ENCODE measurements at regions not wholly inside any gene's neighbourhood (a gene's known extent, or its start where the extent isn't known, plus 50 kb on each side); places are given as distances from the start of the nearest gene placed in this dataset.
"Not testable (repeated sequence)": the region's sequence is repeated elsewhere in the genome, so short reads cannot be mapped to it uniquely, and the experiment has no call there.

DNA sequence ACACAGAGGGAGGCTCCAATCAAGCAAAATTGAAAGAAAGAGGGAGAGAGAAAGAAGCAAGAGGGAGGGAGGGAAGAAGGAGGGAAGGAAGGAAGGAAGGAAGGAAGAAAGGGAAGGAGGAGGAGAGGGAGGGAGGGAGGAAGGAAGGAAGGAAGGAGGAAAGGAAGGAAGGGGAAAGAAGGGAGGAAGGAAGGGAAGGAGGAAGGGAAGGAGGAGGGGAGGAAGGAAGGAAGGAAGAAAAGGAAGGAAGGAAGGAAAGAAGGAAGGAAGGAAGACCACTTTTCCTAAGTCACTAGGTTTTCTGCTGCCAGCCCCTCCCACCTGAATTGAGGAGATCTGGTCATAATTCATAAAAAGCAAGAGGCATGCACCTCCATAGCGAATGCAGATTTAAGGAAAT is 287.0 kb downstream of the SP3 start:
- no peak for DNase-seq

DNA sequence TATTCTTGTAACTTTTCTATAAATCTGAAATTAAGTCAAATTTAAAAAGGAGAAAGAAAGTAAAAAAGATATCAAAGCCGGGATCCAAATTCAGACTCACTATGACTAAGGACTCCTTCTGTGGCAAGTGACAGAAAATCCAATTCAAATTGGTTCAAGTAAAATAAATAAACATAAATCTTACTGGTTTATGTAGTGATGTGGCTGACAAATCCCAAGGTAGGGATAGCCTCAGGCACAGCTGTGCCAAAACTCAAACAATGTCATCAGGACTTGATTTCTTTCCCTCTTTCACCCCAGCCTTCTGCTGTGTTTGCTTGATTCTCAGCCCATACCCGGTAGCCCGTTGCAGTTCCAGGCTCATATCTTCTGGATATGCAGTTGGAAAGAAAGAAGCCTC is 284.6 kb downstream of the SP3 start:
- DNase-seq, result no peak

GRCh38 chr2:173681881-173682650 is 283.1 kb downstream of the SP3 start:
- DNase-seq, result no peak

DNA sequence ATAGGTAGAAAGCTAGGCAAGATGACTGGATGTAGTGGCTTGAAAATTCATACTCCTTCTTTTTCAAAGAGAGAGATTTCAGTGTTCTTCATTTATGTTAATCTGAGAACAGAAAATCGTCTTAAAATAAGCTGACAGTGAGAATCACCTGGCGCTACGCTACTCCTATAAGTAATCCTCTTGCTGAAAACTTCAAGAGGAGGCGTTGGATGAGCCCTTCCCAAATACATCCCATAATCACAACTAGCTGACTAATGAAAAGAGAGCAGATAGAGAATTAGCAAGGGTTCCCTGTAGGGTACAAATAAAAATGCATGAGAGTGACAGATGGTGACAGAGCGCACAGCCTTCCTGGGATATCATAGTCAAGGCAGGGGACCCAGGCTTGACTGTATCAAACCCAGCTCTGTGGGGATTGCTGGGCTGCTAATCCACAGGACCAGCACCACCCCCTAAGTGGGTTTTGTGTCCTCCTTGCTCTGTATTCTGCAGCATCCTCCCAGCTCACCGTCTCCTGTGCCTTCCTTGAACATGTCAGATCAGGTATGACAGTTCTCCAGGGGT is 280.2 kb downstream of the SP3 start:
- DNase-seq, result no peak

DNA sequence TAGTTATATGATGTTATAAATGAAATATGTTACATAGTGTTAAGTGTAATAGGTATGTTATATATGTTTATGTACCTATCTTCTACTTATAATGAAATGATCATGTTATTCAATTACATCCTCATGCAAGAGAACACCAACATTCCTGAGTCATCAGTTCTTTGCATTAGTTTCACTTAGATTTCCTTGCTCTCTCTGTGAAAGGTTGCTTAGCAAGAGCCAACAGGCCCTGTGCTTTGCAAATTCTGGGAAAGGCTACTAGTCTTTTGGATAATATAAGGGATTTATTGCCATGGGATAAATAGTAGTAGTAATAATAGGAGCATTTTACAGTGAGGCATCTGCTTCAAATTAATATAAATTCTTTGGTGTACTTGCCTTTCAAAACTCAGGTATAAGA is 274.8 kb downstream of the SP3 start:
- DNase-seq, result no peak

GRCh38 chr2:173692068-173692467 is 273.1 kb downstream of the SP3 start:
- no peak for DNase-seq

GRCh38 chr2:173693044-173693589 is 272.1 kb downstream of the SP3 start:
- DNase-seq, result no peak

- DNase-seq, result no peak
These were observed 268.9 kb downstream of the SP3 start for GRCh38 chr2:173696274-173696673.

DNA sequence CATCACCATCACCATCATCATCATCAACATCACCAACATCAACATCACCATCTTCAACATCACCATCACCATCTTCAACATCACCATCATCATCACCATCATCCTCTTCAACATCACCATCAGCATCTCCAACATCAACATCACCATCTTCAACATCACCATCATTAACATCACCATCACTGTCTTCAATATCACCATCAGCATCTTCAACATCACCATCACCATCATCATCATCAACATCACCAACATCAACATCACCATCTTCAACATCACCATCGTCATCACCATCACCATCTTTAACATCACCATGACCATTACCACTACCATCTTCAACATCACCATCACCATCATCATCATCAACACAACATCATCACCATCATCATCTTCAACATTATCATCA is 267.2 kb downstream of the SP3 start:
- DNase-seq, result no peak

- DNase-seq, result no peak
These were observed 259.5 kb downstream of the SP3 start for GRCh38 chr2:173705656-173706055.

DNA sequence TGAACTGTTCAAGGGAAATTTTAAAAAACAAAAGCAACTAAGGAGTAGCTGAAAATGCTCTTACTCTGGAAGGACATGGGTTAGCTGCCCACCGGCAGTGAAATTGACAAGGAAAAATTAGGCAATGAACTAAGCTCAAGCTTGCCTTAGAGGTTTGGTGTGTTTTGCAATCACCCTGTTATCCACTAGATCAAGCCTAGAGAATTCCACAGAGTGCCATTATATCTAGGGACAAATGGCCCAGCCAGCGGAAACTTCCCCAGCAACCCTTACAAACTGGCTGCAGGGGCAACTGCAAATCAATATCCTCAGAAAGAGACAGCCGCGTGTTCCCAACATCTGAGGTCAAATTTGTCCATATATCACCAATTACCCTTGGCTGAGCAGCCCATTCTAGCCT is 258.2 kb downstream of the SP3 start:
- no peak for DNase-seq

- no peak for DNase-seq
These were observed 256.4 kb downstream of the SP3 start for GRCh38 chr2:173708806-173709205.

DNA sequence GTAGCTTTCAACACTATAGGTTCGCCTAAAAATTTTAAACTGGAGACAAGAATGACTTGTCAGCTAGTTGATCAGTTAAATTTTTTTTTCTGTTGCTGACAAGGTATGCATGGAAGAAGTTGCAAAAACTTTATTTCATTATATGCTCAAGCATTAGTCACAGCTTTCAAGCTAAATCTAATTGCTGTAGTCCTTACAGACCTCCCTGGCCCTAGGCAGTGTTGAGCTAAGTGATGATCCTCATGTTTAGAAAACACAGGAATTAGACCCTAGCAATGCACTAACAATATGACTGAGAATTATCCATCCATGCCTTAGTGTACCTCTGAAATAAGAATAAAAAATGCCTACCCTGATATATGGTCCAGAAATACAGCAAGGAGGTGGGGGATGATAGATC is 253.4 kb downstream of the SP3 start:
- no peak for DNase-seq

GRCh38 chr2:173713904-173714555 is 251.1 kb downstream of the SP3 start:
- DNase-seq, result no peak

DNA sequence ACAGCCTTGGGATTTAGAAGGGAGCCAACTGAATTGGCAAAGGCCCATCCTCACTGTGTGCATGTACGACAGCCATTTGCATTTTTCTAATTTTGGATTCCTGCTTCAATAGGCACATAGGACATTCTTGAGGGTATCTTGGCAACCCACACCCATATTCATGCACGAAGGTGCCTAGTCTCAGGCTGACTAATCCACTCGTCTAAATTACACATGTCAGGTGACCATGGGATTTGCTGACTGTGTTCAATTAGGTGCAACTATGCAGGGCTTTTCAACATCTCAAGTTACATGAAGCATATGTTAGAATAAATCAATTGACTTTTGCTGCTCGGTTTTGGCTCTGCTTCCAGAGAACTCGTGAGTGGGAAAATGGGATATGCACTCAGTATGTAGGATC is 249.7 kb downstream of the SP3 start:
- DNase-seq, result no peak

DNA sequence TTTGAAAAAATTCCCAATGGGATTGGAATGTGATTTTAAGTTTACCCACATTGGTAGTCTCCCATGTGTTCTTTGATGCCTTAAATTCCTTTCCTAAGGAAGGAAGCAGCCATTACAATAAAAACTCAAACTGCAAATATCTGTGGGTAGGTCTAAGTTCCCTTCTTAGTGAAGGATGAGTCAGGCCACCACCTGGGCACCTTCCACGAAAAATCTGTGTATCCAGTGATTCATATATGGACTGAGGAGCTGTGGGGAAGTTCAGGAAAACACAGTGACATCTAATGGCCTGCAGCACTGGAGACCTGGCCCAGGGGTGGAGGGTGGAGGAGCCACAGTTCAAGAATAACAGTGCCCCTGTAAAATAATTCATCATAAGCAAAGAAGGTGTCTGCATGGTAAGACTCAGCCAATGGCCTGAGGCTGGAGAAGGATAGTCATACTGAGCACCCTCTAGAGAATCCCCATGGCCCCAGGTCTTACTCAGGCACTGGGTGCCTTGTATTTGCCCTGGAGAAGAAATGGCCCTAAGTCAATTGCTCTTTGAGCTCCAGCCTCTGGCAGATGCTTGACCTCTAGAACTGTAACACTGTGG is 248.6 kb downstream of the SP3 start:
- DNase-seq, result no peak

- DNase-seq, result no peak
These were observed 245.7 kb downstream of the SP3 start for GRCh38 chr2:173719471-173719870.

- no peak for DNase-seq
These were observed 244.9 kb downstream of the SP3 start for GRCh38 chr2:173720306-173720705.

- DNase-seq, result no peak
These were observed 230.4 kb downstream of the SP3 start for GRCh38 chr2:173734797-173735196.

GRCh38 chr2:173737954-173738575 is 227.1 kb downstream of the SP3 start:
- DNase-seq, result not testable (repeated sequence)

GRCh38 chr2:173739006-173739405 is 226.2 kb downstream of the SP3 start:
- DNase-seq, result no peak

- DNase-seq, result no peak
These were observed 224.5 kb downstream of the SP3 start for GRCh38 chr2:173740639-173741038.

- DNase-seq, result no peak
These were observed 223.4 kb downstream of the SP3 start for GRCh38 chr2:173741759-173742158.

Data from NCI-H2227 treated with DMSO at 0.1 percent for 48 hours (cell line).